PFSK-1 (cell line): ENCODE measurements at regions not wholly inside any gene's neighbourhood (a gene's known extent, or its start where the extent isn't known, plus 50 kb on each side); places are given as distances from the start of the nearest gene placed in this dataset.

Source experiments
- POLR2AphosphoS5 ChIP-seq: IDR thresholded peaks from 2 replicates; pipeline ENCODE4 v1.6.1; 2012; ENCODE audit warnings: low read depth, mild to moderate bottlenecking, control low read depth, low read length, moderate library complexity
- TAF1 ChIP-seq: IDR thresholded peaks from 2 replicates; pipeline ENCODE4 v1.6.1; 2012; ENCODE audit warnings: low read length, control low read depth, borderline replicate concordance; ENCODE audit not compliant: insufficient read depth
- TF ChIP-seq, protein P1 (sequence below), 2 experiments: IDR thresholded peaks; 2 replicates each; pipeline versions ENCODE4 v1.6.1 to v1.8.0; 2011 to 2012; ENCODE audit warnings: low read depth in 2 of 2, low read length in 2 of 2, control low read depth in 1 of 2, inconsistent platforms in 1 of 2, mild to moderate bottlenecking in 1 of 2, moderate library complexity in 1 of 2; ENCODE audit not compliant: insufficient read depth in 1 of 2

DNA sequence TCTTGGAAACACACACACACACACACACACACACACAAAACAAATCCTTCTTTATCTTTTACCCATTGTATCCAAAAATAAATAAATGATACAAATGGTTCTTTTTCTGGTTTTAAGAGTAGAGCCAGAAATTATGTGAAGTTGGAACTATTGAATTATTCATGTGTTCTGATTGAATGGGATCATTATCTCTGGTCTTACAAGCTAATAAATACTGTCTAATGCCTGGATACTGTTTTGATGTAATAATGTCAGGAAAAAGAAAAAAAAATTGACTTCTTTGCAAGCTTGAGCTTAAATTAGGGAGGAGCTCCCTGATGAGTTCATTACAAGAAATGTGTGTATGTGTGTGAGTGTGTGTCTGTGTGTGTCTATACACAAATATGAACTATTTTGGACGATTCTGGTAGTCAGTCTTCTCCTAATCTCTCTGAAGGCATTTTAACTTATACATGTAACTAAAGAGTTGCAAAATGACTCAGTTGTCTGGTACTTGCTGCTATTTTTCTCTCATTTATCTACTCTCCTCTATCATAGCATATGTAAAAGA, 507.2 kb upstream of the AGTR1 start:
- TF ChIP-seq, protein P1, sequence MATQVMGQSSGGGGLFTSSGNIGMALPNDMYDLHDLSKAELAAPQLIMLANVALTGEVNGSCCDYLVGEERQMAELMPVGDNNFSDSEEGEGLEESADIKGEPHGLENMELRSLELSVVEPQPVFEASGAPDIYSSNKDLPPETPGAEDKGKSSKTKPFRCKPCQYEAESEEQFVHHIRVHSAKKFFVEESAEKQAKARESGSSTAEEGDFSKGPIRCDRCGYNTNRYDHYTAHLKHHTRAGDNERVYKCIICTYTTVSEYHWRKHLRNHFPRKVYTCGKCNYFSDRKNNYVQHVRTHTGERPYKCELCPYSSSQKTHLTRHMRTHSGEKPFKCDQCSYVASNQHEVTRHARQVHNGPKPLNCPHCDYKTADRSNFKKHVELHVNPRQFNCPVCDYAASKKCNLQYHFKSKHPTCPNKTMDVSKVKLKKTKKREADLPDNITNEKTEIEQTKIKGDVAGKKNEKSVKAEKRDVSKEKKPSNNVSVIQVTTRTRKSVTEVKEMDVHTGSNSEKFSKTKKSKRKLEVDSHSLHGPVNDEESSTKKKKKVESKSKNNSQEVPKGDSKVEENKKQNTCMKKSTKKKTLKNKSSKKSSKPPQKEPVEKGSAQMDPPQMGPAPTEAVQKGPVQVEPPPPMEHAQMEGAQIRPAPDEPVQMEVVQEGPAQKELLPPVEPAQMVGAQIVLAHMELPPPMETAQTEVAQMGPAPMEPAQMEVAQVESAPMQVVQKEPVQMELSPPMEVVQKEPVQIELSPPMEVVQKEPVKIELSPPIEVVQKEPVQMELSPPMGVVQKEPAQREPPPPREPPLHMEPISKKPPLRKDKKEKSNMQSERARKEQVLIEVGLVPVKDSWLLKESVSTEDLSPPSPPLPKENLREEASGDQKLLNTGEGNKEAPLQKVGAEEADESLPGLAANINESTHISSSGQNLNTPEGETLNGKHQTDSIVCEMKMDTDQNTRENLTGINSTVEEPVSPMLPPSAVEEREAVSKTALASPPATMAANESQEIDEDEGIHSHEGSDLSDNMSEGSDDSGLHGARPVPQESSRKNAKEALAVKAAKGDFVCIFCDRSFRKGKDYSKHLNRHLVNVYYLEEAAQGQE (IDR thresholded peaks at IDR 0.05; ENCODE audit: insufficient read depth in 1 of 2, low read depth in 2 of 2, low read length in 2 of 2), result no peak
- TF ChIP-seq POLR2AphosphoS5 (no peak), TAF1 (no peak)
